CD4-positive, alpha-beta T cell (primary cell): ENCODE measurements at regions not wholly inside any gene's neighbourhood (a gene's known extent, or its start where the extent isn't known, plus 50 kb on each side); places are given as distances from the start of the nearest gene placed in this dataset.

Source experiments
- ATAC-seq: fragments of 200-7000 bp; cut with Tn5 transposase; one replicate; pipeline ENCODE4 v1.10.0; 2022; ENCODE audit warnings: mild to moderate bottlenecking; ENCODE audit not compliant: poor library complexity
- CTCF ChIA-PET: fragments of 350-600 bp; sonication (Branson Sonifier 250); formaldehyde crosslinking; loops from one replicate; lab custom pipeline; 2021; ENCODE audit warnings: antibody characterized with exemption, inconsistent platforms; lab: Charles Lee
- POLR2A ChIA-PET: fragments of 350-600 bp; sonication (Branson Sonifier 250); formaldehyde crosslinking; loops from one replicate; lab custom pipeline; 2021; ENCODE audit warnings: antibody characterized with exemption, inconsistent platforms; lab: Charles Lee
- DNase-seq, 14 experiments: peaks; one replicate each; pipeline ENCODE4 v3.0.0-alpha.2; 2013 to 2020; ENCODE audit warnings: mixed read lengths in 2 of 14
- H3K27ac ChIP-seq, 2 donors: one replicate each; pipeline versions ENCODE4 v1.5.1 to v1.7.0; 2013; ENCODE audit warnings: low read length in 2 of 2, low read depth in 1 of 2, mild to moderate bottlenecking in 1 of 2
- H3K27me3 ChIP-seq, 2 experiments: 1 replicate in 1 of 2; 2 replicates in 1 of 2; pipeline versions ENCODE4 v1.6.1 to v1.7.0; 2013; ENCODE audit warnings: low read length in 2 of 2, control low read depth in 1 of 2, mild to moderate bottlenecking in 1 of 2, moderate library complexity in 1 of 2; ENCODE audit not compliant: insufficient read depth in 2 of 2, control insufficient read depth in 1 of 2
- H3K36me3 ChIP-seq: one replicate; pipeline ENCODE4 v1.6.1; 2013; ENCODE audit warnings: low read length, control low read depth; ENCODE audit not compliant: insufficient read depth
- H3K4me1 ChIP-seq: one replicate; pipeline ENCODE4 v1.6.1; 2013; ENCODE audit warnings: low read length, control low read depth; ENCODE audit not compliant: insufficient read depth
- H3K4me3 ChIP-seq: one replicate; pipeline ENCODE4 v1.5.1; 2013; ENCODE audit warnings: mild to moderate bottlenecking, low read length, moderate library complexity
- H3K9me3 ChIP-seq, 2 experiments: 1 replicate in 1 of 2; 2 replicates in 1 of 2; pipeline versions ENCODE4 v1.6.1 to v1.7.0; 2013; ENCODE audit warnings: low read length in 2 of 2, mild to moderate bottlenecking in 2 of 2, control low read depth in 1 of 2, moderate library complexity in 1 of 2; ENCODE audit not compliant: control insufficient read depth in 1 of 2, insufficient read depth in 1 of 2
- H3K27ac Mint-ChIP-seq: one replicate; pipeline ENCODE4 v1.8.0; 2020; ENCODE audit warnings: mixed read lengths
- H3K27me3 Mint-ChIP-seq: one replicate; pipeline ENCODE4 v1.8.0; 2021; ENCODE audit warnings: mixed read lengths
- H3K36me3 Mint-ChIP-seq: one replicate; pipeline ENCODE4 v1.8.0; 2021; ENCODE audit warnings: low read depth, mixed read lengths
- H3K4me1 Mint-ChIP-seq: one replicate; pipeline ENCODE4 v1.8.0; 2021; ENCODE audit warnings: low read depth, mixed read lengths
- H3K4me3 Mint-ChIP-seq: one replicate; pipeline ENCODE4 v1.8.0; 2020; ENCODE audit warnings: mild to moderate bottlenecking, mixed read lengths
- H3K9me3 Mint-ChIP-seq: one replicate; pipeline ENCODE4 v1.8.0; 2020; ENCODE audit warnings: mixed read lengths
- CTCF ChIP-seq: fragments of 200-600 bp; IDR thresholded peaks from one replicate; pipeline ENCODE4 v1.8.0; 2022; ENCODE audit warnings: antibody characterized with exemption, mild to moderate bottlenecking
- intact Hi-C, 2 experiments: fragments of 100-400 bp; cut with DNase I in 1 of 2; cut with micrococcal nuclease in 1 of 2; formaldehyde crosslinking; loops; one replicate each; pipeline versions ENCODE4 v1.15.1 to v1.9.0; 2023 to 2025; cut with DNase I, micrococcal nuclease

DNA sequence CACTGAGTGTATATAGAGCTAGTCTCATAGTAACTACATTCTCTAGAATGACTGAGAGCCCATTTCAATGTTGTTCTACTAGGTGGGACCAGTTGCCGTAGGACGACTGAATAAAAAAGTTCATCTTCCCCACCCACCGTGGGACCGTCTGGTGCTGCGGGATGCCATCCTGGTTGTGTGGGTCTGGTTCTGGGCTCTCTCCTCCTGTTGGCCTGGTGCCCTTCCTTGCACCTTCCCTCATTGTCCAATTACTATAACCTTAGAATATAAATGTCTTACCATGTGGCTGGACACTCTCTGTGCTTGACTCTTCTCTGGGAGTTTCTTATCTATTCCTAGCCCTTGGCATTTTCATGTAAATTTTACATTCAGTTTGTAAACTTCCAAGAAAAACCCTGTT, 344.4 kb downstream of the TCERG1L start:
- Histone ChIP-seq H3K27ac (no peak overlapping the region), H3K9me3 (peaks cover 0 to 37% of the 10 kb centered on the region in 2 experiments), H3K4me3 (no peak overlapping the region), H3K27me3 (no peaks in the 10 kb centered on the region), H3K36me3 (no peaks in the 10 kb centered on the region), H3K4me1 (no peaks in the 10 kb centered on the region)
- intact Hi-C loops, result no loop called here
- no peak for TF ChIP-seq CTCF
- Mint-ChIP-seq H3K27me3 (no peaks in the 10 kb centered on the region), H3K36me3 (no peaks in the 10 kb centered on the region), H3K4me3 (no peak overlapping the region), H3K9me3 (no peaks in the 10 kb centered on the region), H3K27ac (no peak overlapping the region), H3K4me1 (no peaks in the 10 kb centered on the region)
- ChIA-PET POLR2A (no interaction called here), CTCF (no interaction called here)
- DNase-seq (no peak), ATAC-seq (no peak)

DNA sequence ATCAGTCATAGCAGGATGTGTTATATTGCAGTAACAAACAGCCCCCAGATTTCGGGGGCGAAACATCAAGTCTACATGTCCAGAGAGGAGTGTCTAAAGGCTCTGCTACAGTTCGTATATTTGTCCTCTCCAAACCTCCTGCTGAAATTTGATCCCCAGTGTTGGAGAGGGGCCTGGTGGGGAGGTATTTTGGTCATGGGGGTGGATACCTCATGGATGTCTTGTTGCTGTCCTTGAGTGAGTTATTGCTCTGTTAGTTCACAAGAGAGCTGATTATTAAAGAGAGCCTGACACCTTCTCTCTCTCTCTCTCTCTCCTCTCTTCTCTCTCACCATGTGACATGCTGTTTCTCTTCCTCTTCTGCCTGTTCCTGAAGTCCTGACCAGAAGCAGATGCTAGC, 343.7 kb downstream of the TCERG1L start:
- H3K27me3 ChIP-seq, result no peaks in the 10 kb centered on the region
- H3K9me3 ChIP-seq, result peaks cover 0 to 32% of the 10 kb centered on the region in 2 experiments
- H3K27ac Mint-ChIP-seq, result no peak overlapping the region
- no peaks in the 10 kb centered on the region for H3K36me3 ChIP-seq
- TF ChIP-seq CTCF, result no peak
- H3K4me1 Mint-ChIP-seq, result no peaks in the 10 kb centered on the region
- ChIA-PET POLR2A (no interaction called here), CTCF (no interaction called here)
- no peaks in the 10 kb centered on the region for H3K27me3 Mint-ChIP-seq
- ATAC-seq (no peak), DNase-seq (no peak)
- H3K4me3 Mint-ChIP-seq, result no peak overlapping the region
- no peaks in the 10 kb centered on the region for H3K36me3 Mint-ChIP-seq
- no peak overlapping the region for H3K27ac ChIP-seq
- H3K4me3 ChIP-seq, result no peak overlapping the region
- H3K4me1 ChIP-seq, result no peaks in the 10 kb centered on the region
- intact Hi-C loops, result no loop called here
- H3K9me3 Mint-ChIP-seq, result no peaks in the 10 kb centered on the region

GRCh38 chr10:130968511-130968910, 343.0 kb downstream of the TCERG1L start:
- no peak for TF ChIP-seq CTCF
- Histone ChIP-seq H3K4me3 (no peak overlapping the region), H3K9me3 (peaks cover 0 to 33% of the 10 kb centered on the region in 2 experiments), H3K27me3 (no peaks in the 10 kb centered on the region), H3K36me3 (no peaks in the 10 kb centered on the region), H3K4me1 (no peaks in the 10 kb centered on the region), H3K27ac (no peak overlapping the region)
- no peak for DNase-seq
- intact Hi-C loops, result no loop called here
- Mint-ChIP-seq H3K9me3 (no peaks in the 10 kb centered on the region), H3K27ac (no peak overlapping the region), H3K27me3 (no peaks in the 10 kb centered on the region), H3K36me3 (no peaks in the 10 kb centered on the region), H3K4me1 (no peaks in the 10 kb centered on the region), H3K4me3 (no peak overlapping the region)
- CTCF ChIA-PET, result no interaction called here
- no peak for ATAC-seq
- POLR2A ChIA-PET, result no interaction called here
